DND-41 (cell line): ENCODE measurements at regions not wholly inside any gene's neighbourhood (a gene's known extent, or its start where the extent isn't known, plus 50 kb on each side); places are given as distances from the start of the nearest gene placed in this dataset.

Experiments
- ATAC-seq: fragments of 200-7000 bp; cut with Tn5 transposase; 3 replicates; pipeline ENCODE4 v1.9.1; 2021; ENCODE audit warnings: low read depth; ENCODE audit not compliant: insufficient read depth
- DNase-seq: peaks from one replicate; pipeline ENCODE4 v3.0.0-alpha.2; 2020
- H2AFZ ChIP-seq: 2 replicates; pipeline ENCODE4 v1.6.0; 2012; ENCODE audit warnings: low read depth, low read length
- H3K27ac ChIP-seq: 2 replicates; pipeline ENCODE4 v1.5.1; 2012; ENCODE audit warnings: low read length, inconsistent platforms
- H3K27me3 ChIP-seq: fragments of 200-600 bp; sonication (generic); 2 replicates; pipeline ENCODE4 v1.6.0; 2012; ENCODE audit warnings: low read length, mild to moderate bottlenecking, inconsistent platforms; ENCODE audit not compliant: insufficient read depth, poor library complexity
- H3K36me3 ChIP-seq: 2 replicates; pipeline ENCODE4 v1.5.1; 2012; ENCODE audit warnings: low read length, inconsistent platforms; ENCODE audit not compliant: insufficient read depth
- H3K4me1 ChIP-seq: 2 replicates; pipeline ENCODE4 v1.5.1; 2012; ENCODE audit warnings: mild to moderate bottlenecking, low read length; ENCODE audit not compliant: insufficient read depth
- H3K4me2 ChIP-seq: 2 replicates; pipeline ENCODE4 v1.6.0; 2012; ENCODE audit warnings: mild to moderate bottlenecking, moderate library complexity, low read length, inconsistent platforms; ENCODE audit not compliant: insufficient read depth
- H3K4me3 ChIP-seq, 2 experiments: fragments of 200-600 bp in 1 of 2; shearing (Covaris generic) in 1 of 2; 2 replicates each; pipeline ENCODE4 v1.5.1; 2012 to 2016; ENCODE audit warnings: inconsistent platforms in 2 of 2, low read length in 2 of 2, mild to moderate bottlenecking in 2 of 2, low read depth in 1 of 2, moderate library complexity in 1 of 2
- H3K79me2 ChIP-seq: 2 replicates; pipeline ENCODE4 v1.6.0; 2012; ENCODE audit warnings: low read length, inconsistent platforms; ENCODE audit not compliant: insufficient read depth
- H3K9ac ChIP-seq: 2 replicates; pipeline ENCODE4 v1.6.0; 2012; ENCODE audit warnings: low read depth, mild to moderate bottlenecking, inconsistent platforms, low read length, moderate library complexity
- H3K9me3 ChIP-seq: 2 replicates; pipeline ENCODE4 v1.5.1; 2012; ENCODE audit warnings: low read length, moderate library complexity, mild to moderate bottlenecking, inconsistent platforms; ENCODE audit not compliant: insufficient read depth, severe bottlenecking
- H4K20me1 ChIP-seq: 2 replicates; pipeline ENCODE4 v1.6.0; 2012; ENCODE audit warnings: low read length; ENCODE audit not compliant: insufficient read depth
- CTCF ChIP-seq: IDR thresholded peaks from 2 replicates; pipeline ENCODE4 v1.5.1; 2012; ENCODE audit warnings: borderline replicate concordance, low read length, moderate library complexity, mild to moderate bottlenecking; ENCODE audit not compliant: poor library complexity, severe bottlenecking; ENCODE audit errors: extremely low read depth
- EZH2 ChIP-seq: IDR thresholded peaks from 3 replicates; pipeline ENCODE4 v1.6.1; 2012; ENCODE audit warnings: borderline replicate concordance, low read depth, mild to moderate bottlenecking, moderate library complexity, low read length, inconsistent platforms; ENCODE audit not compliant: severe bottlenecking

- Histone ChIP-seq H3K36me3 (no peaks in the 10 kb centered on the region), H3K9ac (no peak overlapping the region), H3K27me3 (no peaks in the 10 kb centered on the region), H3K9me3 (no peaks in the 10 kb centered on the region), H3K27ac (no peak overlapping the region), H3K79me2 (no peaks in the 10 kb centered on the region), H3K4me1 (no peaks in the 10 kb centered on the region), H2AFZ (no peak overlapping the region), H3K4me3 (no peak overlapping the region), H4K20me1 (no peaks in the 10 kb centered on the region), H3K4me2 (no peak overlapping the region)
- TF ChIP-seq EZH2 (no peak), CTCF (no peak)
- ATAC-seq (no peak), DNase-seq (no peak)
Observed at GRCh38 chr17:34051046-34051445, 204.0 kb upstream of the CCL2 start.

- Histone ChIP-seq H3K79me2 (no peaks in the 10 kb centered on the region), H4K20me1 (no peaks in the 10 kb centered on the region), H3K27ac (no peak overlapping the region), H3K4me3 (no peak overlapping the region), H3K9me3 (no peaks in the 10 kb centered on the region), H2AFZ (no peak overlapping the region), H3K9ac (no peak overlapping the region), H3K36me3 (no peaks in the 10 kb centered on the region), H3K4me2 (no peak overlapping the region), H3K4me1 (no peaks in the 10 kb centered on the region), H3K27me3 (peaks cover 7% of the 10 kb centered on the region)
- no peak for TF ChIP-seq CTCF
- no peak for TF ChIP-seq EZH2
- no peak for DNase-seq
- no peak for ATAC-seq
Observed at GRCh38 chr17:34054495-34054894, 200.6 kb upstream of the CCL2 start.

- DNase-seq = no peak
Observed at GRCh38 chr17:34055606-34056005, 199.5 kb upstream of the CCL2 start.

GRCh38 chr17:34059423-34060220 lies 195.5 kb upstream of the CCL2 start:
- Histone ChIP-seq H3K27me3 (peaks cover 7% of the 10 kb centered on the region), H3K4me2 (no peak overlapping the region), H2AFZ (no peak overlapping the region), H3K9ac (no peak overlapping the region), H3K36me3 (no peaks in the 10 kb centered on the region), H3K9me3 (no peaks in the 10 kb centered on the region), H3K4me1 (no peaks in the 10 kb centered on the region), H3K79me2 (no peaks in the 10 kb centered on the region), H3K4me3 (no peak overlapping the region), H4K20me1 (no peaks in the 10 kb centered on the region), H3K27ac (no peak overlapping the region)
- DNase-seq (no peak), ATAC-seq (no peak)
- no peak for TF ChIP-seq EZH2
- TF ChIP-seq CTCF = no peak

More at GRCh38 chr17:34055606-34056005, 199.5 kb upstream of the CCL2 start:
- H3K9ac ChIP-seq = no peak overlapping the region
- no peaks in the 10 kb centered on the region for H4K20me1 ChIP-seq
- H3K4me1 ChIP-seq = no peaks in the 10 kb centered on the region
- no peaks in the 10 kb centered on the region for H3K9me3 ChIP-seq
- peaks cover 7% of the 10 kb centered on the region for H3K27me3 ChIP-seq
- no peaks in the 10 kb centered on the region for H3K79me2 ChIP-seq
- no peak overlapping the region for H3K4me2 ChIP-seq
- H3K36me3 ChIP-seq = no peaks in the 10 kb centered on the region
- H3K27ac ChIP-seq = no peak overlapping the region
- no peak overlapping the region for H2AFZ ChIP-seq
- no peak for ATAC-seq
- H3K4me3 ChIP-seq = no peak overlapping the region
- no peak for TF ChIP-seq EZH2
